ENCODE measurements at regions not wholly inside any gene's neighbourhood (a gene's known extent, or its start where the extent isn't known, plus 50 kb on each side); places are given as distances from the start of the nearest gene placed in this dataset.
A peak's percentile ranks its signal among the peaks of the same experiment; 100 is the strongest.
"Not testable (repeated sequence)": the region's sequence is repeated elsewhere in the genome, so short reads cannot be mapped to it uniquely, and the experiment has no call there.

GRCh38 chr17:20851591-20852238, 191.1 kb downstream of the USP22 start:
- DNase-seq = not testable (repeated sequence)

GRCh38 chr17:20852239-20852989, 190.4 kb downstream of the USP22 start:
- DNase-seq = no peak

- no peak for DNase-seq
Measured at GRCh38 chr17:20852990-20853370, 189.8 kb downstream of the USP22 start.

GRCh38 chr17:20855910-20856470, 186.8 kb downstream of the USP22 start:
- DNase-seq = not testable (repeated sequence)

- not testable (repeated sequence) for DNase-seq
Measured at GRCh38 chr17:20866444-20867209, 176.2 kb downstream of the USP22 start.

- DNase-seq = not testable (repeated sequence)
Measured at GRCh38 chr17:20867436-20867937, 175.3 kb downstream of the USP22 start.

- DNase-seq = not testable (repeated sequence)
Measured at GRCh38 chr17:20867938-20868661, 174.7 kb downstream of the USP22 start.

- DNase-seq = not testable (repeated sequence)
Measured at GRCh38 chr17:20868662-20869007, 174.2 kb downstream of the USP22 start.

GRCh38 chr17:20873173-20873572, 169.6 kb downstream of the USP22 start:
- not testable (repeated sequence) for DNase-seq

GRCh38 chr17:20873688-20874328, 169.0 kb downstream of the USP22 start:
- not testable (repeated sequence) for DNase-seq

GRCh38 chr17:20877384-20877783, 165.4 kb downstream of the USP22 start:
- not testable (repeated sequence) for DNase-seq

GRCh38 chr17:20890338-20890737, 152.5 kb downstream of the USP22 start:
- DNase-seq = no peak

- DNase-seq = not testable (repeated sequence)
Measured at GRCh38 chr17:20895426-20895825, 147.4 kb downstream of the USP22 start.

GRCh38 chr17:20896153-20896649, 146.6 kb downstream of the USP22 start:
- peak; percentile 15 for DNase-seq

- DNase-seq = not testable (repeated sequence)
Measured at GRCh38 chr17:20898726-20899125, 144.1 kb downstream of the USP22 start.

GRCh38 chr17:20902496-20902895, 140.3 kb downstream of the USP22 start:
- DNase-seq = not testable (repeated sequence)

- not testable (repeated sequence) for DNase-seq
Measured at GRCh38 chr17:20903549-20903948, 139.3 kb downstream of the USP22 start.

GRCh38 chr17:20908313-20909267, 134.2 kb downstream of the USP22 start:
- DNase-seq = peak; percentile 85

GRCh38 chr17:20914658-20915057, 128.2 kb downstream of the USP22 start:
- DNase-seq = no peak

GRCh38 chr17:20916383-20916782, 126.4 kb downstream of the USP22 start:
- DNase-seq = no peak

All from 8988T (cell line).